ENCODE measurements at regions not wholly inside any gene's neighbourhood (a gene's known extent, or its start where the extent isn't known, plus 50 kb on each side); places are given as distances from the start of the nearest gene placed in this dataset.

DNA sequence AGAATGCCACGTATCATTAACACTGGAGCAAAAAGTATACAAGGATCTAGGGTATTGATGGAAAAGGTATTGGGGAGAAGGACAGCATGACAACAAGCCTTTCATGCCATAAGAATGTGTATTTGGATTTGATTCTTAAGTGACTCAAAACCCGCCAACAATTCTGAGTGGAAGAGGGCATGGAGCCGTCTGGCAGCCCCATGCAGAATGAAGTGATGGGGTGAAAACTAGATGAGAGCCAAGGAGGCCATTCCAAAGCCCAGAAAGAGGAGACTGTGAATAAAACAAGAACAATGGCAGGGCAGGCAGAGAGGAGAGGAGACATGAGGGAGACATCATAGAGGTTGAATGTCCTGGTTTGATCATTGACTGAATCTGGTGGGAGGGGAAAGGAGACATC lies 272.3 kb upstream of the WWC1 start (continued):
- TF ChIP-seq NFATC4 (CRISPR knock-in tag; IDR thresholded peaks at IDR 0.05): no peak
- no peak for TF ChIP-seq HMGA2 (CRISPR knock-in tag; IDR thresholded peaks at IDR 0.05)
- TF ChIP-seq ATF1 (CRISPR knock-in tag; IDR thresholded peaks at IDR 0.05): no peak
- no peak for TF ChIP-seq NR3C1 (CRISPR knock-in tag; conservative IDR thresholded peaks at IDR 0.05; ENCODE audit: low read depth)

DNA sequence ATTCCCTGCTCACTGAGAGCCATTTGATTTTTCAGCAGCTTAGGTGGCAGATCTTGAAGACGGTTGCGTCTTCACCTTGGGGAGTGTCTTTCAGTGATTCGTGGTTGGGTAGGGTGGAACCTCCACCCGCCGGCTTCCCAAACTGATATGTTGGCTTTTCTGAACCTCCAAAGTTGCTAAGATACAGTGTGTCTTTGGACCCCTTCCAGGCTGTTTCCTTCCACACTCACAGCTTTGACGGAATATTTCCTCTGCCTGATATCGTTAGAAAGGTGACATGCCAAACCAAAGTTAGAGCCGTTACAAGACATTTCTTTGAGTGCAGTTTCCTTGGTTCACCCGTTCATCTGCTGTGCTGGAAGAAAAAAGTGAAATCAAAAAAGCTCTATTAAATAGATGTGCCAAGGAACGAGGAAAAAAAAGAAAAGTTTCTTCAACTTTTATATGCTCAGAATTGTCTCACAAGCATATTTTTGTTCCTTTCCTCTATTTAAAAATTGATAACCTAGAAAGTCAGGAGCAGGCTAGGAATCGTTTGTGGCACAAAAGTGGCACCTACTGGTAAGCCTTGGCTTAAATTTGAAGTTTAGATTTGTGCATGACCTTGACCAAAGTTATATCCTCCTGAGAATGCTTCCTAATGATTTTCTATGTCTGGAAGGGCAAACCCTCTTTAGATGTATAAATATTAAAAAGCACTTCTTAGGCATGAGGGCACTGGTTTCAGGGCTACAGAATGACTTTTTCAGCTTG lies 270.7 kb upstream of the WWC1 start:
- H3K4me3 Mint-ChIP-seq: no peak overlapping the region
- DNase-seq (ENCODE audit: low spot score): no peak
- no peaks in the 10 kb centered on the region for H3K36me3 Mint-ChIP-seq
- CTCF ChIA-PET: no interaction called here
- H3K9me3 Mint-ChIP-seq: no peaks in the 10 kb centered on the region
- H3K27ac Mint-ChIP-seq: no peak overlapping the region
- TF ChIP-seq ZNF396 (CRISPR knock-in tag; IDR thresholded peaks at IDR 0.05; ENCODE audit: borderline replicate concordance): no peak
- peaks cover 17% of the 10 kb centered on the region for H3K4me1 Mint-ChIP-seq
- POLR2A ChIA-PET: no interaction called here
- no peak for ATAC-seq
- 0 out of 2 replicates have a peak, but pooled peaks cover 3% of the 10 kb centered on the region for H3K27me3 Mint-ChIP-seq (ENCODE audit: low read depth)

DNA sequence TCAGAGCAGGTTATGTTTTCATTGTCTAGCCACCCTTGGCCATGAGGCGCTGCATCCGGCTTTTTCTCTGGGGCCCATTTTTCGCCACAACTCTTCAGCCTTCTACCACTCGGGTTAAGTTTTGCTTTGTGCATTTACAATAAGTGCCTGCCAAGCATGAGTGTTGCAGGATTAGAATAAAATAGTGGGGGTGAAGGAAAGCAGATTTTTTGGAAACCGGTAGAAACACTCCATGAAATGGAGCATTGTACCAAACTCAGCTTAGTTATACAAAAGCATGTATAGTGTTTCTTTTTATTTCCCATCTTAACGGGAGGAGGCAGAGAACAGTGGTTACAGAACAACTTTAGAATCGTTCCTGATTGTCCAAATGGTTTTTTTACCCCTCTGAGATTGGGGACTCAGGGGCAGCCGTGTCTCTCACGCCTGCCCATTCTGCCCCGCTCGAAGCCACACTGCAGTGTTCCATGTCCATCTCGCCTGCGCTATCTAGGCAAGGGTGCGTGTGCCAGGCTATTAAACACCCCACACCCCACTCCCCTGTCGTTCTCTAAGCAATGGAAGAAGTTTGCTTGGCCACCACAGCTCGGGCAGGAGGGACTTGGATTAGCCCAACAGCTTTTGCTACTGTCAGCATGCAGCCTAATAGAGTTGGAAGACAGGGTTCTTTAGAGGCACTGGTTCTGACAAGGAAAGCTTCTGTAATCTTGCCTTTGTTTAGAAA lies 268.8 kb upstream of the WWC1 start:
- no peaks in the 10 kb centered on the region for H3K9me3 Mint-ChIP-seq
- ChIA-PET CTCF (no interaction called here), POLR2A (no interaction called here)
- TF ChIP-seq RORB (CRISPR knock-in tag; IDR thresholded peaks at IDR 0.05) (no peak), CREB1 (CRISPR knock-in tag; IDR thresholded peaks at IDR 0.05) (no peak), NR3C1 (CRISPR knock-in tag; conservative IDR thresholded peaks at IDR 0.05; ENCODE audit: low read depth) (no peak), ZNF232 (CRISPR knock-in tag; IDR thresholded peaks at IDR 0.05) (no peak), ZNF671 (CRISPR knock-in tag; IDR thresholded peaks at IDR 0.05) (no peak), CBFB (CRISPR knock-in tag; IDR thresholded peaks at IDR 0.05; ENCODE audit: low read depth) (no peak), FOXK1 (CRISPR knock-in tag; IDR thresholded peaks at IDR 0.05) (no peak), SMAD3 (CRISPR knock-in tag; IDR thresholded peaks at IDR 0.05; ENCODE audit: borderline replicate concordance) (no peak), MXD4 (CRISPR knock-in tag; IDR thresholded peaks at IDR 0.05; ENCODE audit: borderline replicate concordance) (no peak)
- TF ChIP-seq, protein P1, sequence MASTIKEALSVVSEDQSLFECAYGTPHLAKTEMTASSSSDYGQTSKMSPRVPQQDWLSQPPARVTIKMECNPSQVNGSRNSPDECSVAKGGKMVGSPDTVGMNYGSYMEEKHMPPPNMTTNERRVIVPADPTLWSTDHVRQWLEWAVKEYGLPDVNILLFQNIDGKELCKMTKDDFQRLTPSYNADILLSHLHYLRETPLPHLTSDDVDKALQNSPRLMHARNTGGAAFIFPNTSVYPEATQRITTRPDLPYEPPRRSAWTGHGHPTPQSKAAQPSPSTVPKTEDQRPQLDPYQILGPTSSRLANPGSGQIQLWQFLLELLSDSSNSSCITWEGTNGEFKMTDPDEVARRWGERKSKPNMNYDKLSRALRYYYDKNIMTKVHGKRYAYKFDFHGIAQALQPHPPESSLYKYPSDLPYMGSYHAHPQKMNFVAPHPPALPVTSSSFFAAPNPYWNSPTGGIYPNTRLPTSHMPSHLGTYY (CRISPR knock-in tag; IDR thresholded peaks at IDR 0.05): no peak
- TF ChIP-seq, protein P2, sequence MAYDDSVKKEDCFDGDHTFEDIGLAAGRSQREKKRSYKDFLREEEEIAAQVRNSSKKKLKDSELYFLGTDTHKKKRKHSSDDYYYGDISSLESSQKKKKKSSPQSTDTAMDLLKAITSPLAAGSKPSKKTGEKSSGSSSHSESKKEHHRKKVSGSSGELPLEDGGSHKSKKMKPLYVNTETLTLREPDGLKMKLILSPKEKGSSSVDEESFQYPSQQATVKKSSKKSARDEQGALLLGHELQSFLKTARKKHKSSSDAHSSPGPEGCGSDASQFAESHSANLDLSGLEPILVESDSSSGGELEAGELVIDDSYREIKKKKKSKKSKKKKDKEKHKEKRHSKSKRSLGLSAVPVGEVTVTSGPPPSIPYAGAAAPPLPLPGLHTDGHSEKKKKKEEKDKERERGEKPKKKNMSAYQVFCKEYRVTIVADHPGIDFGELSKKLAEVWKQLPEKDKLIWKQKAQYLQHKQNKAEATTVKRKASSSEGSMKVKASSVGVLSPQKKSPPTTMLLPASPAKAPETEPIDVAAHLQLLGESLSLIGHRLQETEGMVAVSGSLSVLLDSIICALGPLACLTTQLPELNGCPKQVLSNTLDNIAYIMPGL (CRISPR knock-in tag; IDR thresholded peaks at IDR 0.05): no peak
- TF ChIP-seq, protein P3, sequence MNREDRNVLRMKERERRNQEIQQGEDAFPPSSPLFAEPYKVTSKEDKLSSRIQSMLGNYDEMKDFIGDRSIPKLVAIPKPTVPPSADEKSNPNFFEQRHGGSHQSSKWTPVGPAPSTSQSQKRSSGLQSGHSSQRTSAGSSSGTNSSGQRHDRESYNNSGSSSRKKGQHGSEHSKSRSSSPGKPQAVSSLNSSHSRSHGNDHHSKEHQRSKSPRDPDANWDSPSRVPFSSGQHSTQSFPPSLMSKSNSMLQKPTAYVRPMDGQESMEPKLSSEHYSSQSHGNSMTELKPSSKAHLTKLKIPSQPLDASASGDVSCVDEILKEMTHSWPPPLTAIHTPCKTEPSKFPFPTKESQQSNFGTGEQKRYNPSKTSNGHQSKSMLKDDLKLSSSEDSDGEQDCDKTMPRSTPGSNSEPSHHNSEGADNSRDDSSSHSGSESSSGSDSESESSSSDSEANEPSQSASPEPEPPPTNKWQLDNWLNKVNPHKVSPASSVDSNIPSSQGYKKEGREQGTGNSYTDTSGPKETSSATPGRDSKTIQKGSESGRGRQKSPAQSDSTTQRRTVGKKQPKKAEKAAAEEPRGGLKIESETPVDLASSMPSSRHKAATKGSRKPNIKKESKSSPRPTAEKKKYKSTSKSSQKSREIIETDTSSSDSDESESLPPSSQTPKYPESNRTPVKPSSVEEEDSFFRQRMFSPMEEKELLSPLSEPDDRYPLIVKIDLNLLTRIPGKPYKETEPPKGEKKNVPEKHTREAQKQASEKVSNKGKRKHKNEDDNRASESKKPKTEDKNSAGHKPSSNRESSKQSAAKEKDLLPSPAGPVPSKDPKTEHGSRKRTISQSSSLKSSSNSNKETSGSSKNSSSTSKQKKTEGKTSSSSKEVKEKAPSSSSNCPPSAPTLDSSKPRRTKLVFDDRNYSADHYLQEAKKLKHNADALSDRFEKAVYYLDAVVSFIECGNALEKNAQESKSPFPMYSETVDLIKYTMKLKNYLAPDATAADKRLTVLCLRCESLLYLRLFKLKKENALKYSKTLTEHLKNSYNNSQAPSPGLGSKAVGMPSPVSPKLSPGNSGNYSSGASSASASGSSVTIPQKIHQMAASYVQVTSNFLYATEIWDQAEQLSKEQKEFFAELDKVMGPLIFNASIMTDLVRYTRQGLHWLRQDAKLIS (CRISPR knock-in tag; IDR thresholded peaks at IDR 0.05; ENCODE audit: borderline replicate concordance): no peak
- no peak for DNase-seq (ENCODE audit: low spot score)
- H3K4me1 Mint-ChIP-seq: peaks cover 17% of the 10 kb centered on the region
- no peaks in the 10 kb centered on the region for H3K27me3 Mint-ChIP-seq (ENCODE audit: low read depth)
- H3K36me3 Mint-ChIP-seq: no peaks in the 10 kb centered on the region
- no peak overlapping the region for H3K27ac Mint-ChIP-seq
- ATAC-seq: no peak; the same call in 1 of the 2 replicates
- no peak overlapping the region for H3K4me3 Mint-ChIP-seq
